ENCODE measurements at regions not wholly inside any gene's neighbourhood (a gene's known extent, or its start where the extent isn't known, plus 50 kb on each side); places are given as distances from the start of the nearest gene placed in this dataset.
"Not testable (repeated sequence)": the region's sequence is repeated elsewhere in the genome, so short reads cannot be mapped to it uniquely, and the experiment has no call there.

DNA sequence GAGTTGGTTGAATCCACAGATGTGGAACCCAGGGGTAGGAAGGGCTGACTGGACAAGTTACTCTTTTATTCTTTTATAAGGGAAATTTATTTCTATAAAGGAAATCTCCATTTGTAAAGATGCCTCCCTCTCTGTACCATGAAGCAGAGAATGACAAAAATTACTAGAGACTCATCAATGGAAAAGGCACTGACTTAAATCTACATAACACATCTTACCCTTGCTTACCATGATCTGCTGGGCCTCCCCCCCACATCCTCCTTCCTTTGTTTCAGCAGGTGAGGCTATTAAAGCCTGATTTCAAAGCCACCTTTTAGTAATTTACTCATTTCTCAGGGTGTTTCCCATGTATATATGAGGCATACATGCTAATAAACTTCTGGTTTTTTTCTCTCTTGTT is 130.2 kb upstream of the HDDC2 start:
- DNase-seq (ENCODE audit: low spot score), result no peak

DNA sequence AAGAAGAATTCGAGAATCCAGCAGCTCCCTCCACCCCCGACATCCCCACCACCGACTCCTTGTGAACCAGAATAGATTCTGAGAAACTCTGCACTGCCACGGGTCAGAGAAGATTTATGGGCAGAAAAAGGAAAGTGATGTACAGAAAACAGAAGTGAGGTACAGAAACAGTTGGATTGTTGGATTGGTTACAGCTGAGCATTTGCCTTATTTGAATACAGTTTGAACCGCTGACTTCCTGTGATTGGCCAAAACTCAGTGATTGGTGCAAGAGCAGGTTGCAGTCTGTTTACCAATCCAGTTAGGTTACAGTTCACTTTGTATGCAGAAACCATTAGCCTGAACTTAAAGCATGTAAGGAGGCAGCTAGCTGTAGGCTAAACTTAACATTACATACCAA is 131.2 kb upstream of the HDDC2 start:
- no peak for DNase-seq (ENCODE audit: low spot score)

DNA sequence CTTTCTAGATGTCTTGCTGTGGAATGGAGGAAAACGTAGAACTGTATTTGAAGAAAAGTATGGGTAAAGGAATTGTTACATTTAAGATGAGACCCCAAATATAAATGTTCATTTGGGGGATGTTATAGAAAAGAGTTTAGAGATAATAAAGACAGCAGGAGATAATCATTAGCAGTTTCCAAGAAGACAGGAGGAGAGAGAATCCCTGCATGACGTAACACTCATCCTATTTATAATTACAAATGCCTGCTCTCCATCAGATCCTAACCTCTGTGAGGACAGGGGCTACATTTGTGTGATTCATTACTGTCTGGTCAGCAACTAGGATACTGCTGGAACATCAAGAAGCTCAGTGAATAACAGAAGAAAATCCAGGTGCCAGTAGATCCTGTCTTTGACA is 133.0 kb upstream of the HDDC2 start:
- DNase-seq (ENCODE audit: low spot score), result no peak

DNA sequence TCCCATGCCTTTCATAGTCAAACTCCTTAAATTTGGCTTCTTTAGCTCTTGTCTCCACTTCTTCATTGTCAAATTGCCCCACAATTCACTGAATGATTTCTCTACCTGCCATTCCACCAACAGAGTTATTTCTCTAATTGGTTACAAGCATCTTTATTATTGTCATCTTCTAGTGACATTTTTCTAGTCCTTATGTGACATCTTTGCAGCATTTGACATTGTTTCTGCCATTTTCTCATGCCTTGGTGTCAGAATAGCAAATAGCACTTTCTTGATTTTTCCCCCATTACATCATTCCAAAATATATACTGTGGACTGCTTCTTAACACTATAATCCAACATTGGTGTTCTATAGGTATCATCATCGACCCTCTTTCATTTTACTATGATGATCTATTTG is 137.7 kb upstream of the HDDC2 start:
- no peak for DNase-seq (ENCODE audit: low spot score)

DNA sequence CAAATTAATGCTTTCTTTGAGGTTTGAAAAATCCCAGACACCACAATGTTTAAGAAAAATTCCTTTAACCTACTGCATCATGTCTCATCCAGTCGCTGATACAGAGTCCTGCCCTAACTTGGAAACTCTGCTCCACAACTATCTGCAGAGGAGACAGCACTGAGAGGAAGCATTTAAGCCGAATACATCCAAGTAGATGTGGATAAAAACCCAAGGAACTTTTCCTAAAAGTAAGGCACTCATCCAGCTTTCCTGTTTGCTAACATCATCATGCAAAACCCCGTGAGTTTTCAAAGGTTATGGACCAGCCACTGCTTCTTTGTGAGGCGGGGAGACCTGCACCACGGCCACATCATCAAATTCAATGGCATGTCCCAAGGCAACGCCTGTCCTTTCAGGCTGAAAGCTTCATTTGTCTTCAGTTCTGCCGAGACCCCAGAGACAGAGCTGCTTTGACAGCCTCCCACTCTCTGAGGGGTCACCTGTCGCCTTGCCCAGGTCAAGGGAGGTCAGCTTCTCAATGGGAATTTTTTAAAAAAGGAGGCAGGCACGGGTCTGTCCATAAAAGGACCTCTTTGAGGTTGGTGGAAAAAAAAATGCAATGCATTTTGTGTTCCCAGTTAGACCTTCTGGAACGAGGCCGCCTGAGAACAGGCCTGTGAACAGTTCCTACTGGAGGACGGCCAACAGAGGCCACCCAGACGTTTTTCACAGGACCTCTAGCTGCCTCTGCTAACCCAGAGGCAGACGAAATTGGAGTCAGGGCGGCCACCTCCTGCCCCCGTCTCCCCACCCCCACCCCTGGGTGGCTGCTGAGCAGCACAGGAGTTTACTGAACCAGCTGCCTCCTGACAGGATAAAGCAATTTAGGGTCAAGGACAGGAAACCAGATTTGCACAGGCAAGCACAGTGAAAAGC is 142.5 kb upstream of the HDDC2 start:
- DNase-seq (ENCODE audit: low spot score), result no peak

DNA sequence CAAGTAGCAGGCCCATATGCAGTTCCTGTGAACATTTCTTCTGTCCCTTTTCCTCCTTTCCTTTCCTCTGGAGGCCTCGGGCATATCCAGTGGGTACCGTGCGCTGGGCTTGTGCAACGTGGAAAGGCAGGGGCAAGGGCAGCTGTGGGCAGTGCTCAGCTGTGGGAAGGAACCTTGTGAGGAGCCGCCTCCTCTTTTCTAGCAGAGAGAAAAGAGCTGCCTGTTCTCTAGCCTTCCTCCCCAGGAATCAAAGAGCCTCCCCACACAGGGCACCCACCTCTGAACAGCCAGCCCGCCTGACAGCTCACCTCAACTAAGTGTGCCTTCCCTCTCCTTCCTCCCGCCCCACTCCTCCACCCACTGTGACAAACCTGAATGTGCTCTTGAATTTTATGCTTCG is 143.3 kb upstream of the HDDC2 start:
- no peak for DNase-seq (ENCODE audit: low spot score)

DNA sequence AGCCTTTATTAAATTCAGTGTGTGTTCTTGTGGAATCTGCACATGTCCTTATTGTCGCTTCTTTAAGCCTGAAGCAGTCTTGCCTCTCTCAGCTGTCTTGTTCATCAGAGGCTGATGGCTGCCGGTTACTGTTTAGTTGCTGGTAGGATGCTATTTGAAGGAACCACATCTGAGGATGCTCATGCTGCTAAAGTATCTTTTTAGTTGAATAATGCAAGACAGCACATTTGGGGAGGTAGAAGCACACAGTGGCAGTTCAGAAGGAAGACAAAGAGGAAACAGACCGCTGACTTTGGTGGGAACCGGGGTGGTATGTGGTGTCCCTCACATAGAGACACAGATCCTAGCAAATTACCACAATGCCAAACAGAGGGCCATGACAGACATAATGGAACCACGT is 144.2 kb upstream of the HDDC2 start:
- no peak for DNase-seq (ENCODE audit: low spot score)

DNA sequence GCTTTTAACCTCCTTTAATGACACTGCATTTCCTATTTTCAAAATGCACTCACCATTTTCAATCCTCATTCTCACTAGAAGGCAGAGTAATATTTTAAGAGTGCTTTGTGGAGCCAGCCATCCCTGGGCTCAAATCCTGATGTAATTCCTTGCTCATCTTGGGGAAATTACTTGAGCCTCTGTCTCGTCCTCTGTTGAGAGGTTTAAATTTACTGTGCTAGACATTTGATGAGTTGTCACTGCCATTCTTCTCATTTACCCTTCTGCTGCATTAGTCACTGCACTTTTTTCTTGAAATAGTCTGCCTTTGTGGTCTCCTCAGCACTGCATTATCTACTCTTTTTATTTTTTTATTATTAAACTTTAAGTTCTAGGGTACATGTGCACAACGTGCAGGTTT is 150.0 kb upstream of the HDDC2 start:
- no peak for DNase-seq (ENCODE audit: low spot score)

DNA sequence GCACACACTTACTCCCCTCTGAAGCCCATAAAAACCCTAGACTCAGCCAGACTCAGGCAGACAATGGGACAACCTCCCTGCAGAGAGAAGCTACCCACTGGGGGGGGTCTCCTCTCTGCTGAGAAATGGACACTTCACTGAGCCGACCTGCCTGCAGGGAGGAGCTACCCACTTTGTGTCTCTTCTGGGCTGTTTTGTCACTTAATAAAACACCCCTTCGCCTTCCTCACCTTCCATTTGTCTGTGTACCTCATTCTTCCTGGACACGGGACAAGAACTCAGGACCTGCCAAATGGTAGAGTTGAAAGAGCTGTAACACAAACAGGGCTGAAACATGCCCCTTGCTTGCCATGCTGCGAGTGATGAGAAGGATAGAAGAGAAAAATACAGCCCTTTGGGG is 151.7 kb upstream of the HDDC2 start:
- DNase-seq (ENCODE audit: low spot score), result no peak

DNA sequence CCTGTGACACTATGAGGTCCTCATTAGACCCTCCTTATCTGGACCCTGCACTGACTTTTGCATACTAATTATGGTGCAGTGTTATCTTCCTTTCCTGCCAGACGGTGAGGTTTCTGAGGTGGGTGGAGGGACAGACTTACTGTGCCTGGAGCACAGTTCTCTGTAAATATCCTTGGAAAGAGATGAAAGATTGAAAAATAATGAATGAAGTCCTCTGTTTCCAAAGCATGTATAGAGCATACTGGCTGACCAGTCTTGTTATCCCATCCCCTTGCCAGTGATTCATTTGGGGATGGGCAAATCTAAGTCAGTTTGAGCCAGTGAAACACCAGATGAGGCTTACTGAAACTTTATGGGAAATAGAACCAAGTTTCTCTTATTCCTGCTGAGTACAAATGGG is 152.6 kb upstream of the HDDC2 start:
- DNase-seq (ENCODE audit: low spot score), result no peak

DNA sequence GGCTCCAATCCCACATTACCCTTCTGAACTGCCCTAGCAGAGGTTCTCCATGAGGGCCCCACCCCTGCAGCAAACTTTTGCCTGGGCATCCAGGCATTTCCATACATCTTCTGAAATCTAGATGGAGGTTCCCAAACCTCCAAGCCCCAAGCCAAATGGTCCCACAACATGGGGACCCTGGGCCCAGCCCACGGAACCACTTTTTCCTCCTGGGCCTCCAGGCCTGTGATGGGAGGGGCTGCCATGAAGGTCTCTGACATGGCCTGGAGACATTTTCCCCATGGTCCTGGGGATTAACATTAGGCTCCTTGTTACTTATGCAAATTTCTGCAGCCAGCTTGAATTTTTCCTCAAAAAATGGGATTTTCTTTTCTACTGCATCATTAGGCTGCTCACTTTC is 156.7 kb upstream of the HDDC2 start:
- not testable (repeated sequence) for DNase-seq (ENCODE audit: low spot score)

DNA sequence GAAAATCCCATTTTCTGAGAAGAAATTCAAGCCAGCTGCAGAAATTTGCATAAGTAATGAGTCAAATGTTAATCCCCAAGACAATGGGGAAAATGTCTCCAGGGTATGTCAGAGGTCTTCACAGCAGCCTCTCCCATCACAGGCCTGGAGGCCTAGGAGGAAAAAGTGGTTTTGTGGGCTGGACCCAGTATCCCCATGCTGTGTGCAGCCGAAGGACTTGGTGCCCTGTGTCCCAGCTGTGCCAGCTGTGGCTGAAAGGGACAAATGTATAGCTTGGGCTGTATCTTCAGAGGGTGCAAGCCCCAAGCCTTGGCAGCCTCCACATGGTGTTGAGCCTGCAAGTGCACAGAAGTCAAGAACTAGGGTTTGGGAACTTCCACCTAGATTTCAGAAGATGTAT is 163.6 kb upstream of the HDDC2 start:
- not testable (repeated sequence) for DNase-seq (ENCODE audit: low spot score)

DNA sequence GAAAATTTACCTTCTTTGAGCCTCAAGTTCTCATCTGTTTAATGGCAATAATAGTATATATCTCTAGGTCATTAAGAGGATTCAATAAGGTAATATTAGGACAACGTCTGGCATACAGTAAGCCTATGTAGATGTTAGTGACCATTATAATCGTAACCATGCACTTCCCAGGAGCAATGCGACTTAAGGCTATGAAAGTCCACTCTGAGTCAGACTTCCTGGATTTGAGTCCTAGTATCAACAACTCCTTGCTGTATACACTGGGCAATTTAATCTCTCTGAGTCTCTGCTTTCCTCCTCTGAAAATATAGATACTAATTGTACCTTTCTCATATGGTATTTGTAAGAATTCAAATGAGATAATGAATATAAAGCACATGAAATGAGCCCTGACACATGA is 168.1 kb upstream of the HDDC2 start:
- DNase-seq (ENCODE audit: low spot score), result no peak

DNA sequence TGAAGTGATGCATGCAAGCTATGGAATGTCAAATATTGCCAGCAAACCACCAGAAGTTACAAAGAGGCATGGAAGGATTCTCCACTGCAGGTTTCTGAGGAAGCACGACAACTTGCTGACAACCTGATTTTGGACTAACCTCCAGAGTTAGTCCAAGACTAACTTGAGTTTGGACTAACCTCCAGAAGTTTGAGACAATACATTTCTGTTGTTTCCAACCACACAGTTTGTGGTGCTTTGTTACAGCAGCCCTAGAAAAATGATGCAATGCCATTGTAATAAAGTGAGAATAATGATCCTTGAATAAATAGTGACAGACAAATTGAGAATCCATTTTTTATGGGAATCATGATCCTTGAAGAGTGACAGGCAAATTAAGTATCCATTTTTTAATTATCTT is 169.9 kb upstream of the HDDC2 start:
- no peak for DNase-seq (ENCODE audit: low spot score)

DNA sequence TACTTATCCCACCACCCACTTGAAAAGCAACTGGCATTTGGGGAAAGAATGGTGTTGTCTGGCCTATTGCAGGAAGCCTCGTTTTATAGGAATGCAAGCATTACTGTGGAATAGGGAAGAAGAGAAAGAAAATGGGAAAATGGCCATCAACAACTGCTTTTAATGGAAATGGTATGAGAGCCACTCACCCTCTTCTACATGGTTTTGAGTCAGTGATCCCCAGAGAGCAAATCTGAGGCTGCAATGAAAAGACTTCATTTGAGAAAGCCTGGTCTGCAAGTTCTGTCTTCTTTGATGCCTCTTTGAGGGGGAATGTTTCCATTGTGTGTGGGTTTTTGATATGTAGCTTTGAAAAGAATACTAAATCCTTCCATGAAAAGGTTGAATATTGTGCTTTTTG is 172.3 kb upstream of the HDDC2 start:
- DNase-seq (ENCODE audit: low spot score), result no peak

DNA sequence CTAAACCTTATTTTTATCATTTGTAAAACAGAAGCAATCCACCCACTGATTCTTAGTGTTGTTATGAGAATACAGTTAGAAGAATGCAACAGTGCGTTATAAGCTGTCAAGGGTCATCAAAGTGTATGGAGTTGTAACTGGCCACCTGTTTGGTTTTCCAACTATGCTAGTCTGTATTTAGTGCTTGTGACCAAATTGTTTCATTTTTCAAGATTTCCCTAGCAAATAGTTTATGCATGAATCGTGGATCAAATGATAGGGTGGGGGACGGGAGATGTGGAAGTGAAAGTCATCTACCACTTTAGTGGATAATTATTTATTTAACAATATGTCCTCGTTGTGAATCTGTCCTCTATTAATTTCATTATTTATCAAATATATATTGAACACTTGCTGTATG is 175.4 kb upstream of the HDDC2 start:
- DNase-seq (ENCODE audit: low spot score), result no peak

DNA sequence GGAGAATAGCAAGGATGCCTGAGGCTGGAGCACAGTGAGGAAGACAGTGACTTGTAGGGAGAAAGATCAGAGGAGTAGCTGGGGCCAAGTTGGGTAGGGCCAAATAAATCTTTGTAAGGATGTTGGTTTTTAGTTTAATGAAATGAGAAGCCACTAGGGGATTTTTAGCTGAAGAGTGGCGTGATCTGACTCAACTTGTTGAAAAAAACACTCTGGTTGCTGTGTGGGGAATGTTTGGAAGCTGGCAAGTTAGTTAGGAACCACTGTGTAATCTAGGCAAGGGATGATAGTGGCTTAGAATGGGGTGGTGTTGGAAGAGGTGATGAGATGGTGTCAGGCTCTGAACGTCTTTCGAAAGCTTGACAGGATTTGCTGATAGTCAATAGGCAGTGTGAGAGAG is 176.1 kb upstream of the HDDC2 start:
- DNase-seq (ENCODE audit: low spot score), result no peak

DNA sequence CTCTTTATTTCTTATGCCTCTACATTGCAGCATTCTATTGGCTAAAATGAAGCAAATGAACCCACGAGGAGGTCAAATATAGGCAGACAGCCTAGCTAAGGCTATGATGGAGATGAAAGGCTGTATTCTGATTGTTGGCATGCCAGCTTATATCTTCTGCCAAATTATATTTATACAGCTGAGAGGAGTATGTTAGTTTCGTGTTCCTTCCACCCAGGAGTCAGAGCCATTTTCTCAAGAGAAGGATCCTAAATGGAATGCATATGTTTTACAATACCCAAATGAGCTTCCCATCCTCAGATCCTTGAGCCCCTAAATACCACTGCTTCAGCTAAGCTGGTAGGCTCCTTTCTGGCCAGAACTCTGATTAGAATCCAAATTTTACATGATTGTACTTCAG is 178.4 kb upstream of the HDDC2 start:
- no peak for DNase-seq (ENCODE audit: low spot score)

DNA sequence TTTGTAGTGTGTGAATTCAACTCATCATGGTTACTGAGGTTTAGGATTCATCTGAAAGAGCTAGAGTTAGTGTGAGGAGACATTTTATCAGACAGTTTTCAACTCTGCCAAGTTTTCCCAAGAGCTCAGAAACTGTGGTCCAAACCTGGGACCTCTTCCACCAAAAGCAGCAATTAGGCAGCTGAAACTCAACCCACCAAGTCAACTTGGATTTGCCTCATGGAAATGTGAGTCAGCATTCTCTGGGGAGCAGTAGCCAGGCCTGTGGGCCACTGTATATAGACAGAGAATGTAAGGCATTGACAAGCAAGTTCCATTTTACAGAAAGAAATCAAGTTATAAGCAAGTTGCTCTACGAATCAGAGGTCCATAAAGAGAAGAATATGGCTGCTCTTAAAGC is 178.8 kb upstream of the HDDC2 start:
- DNase-seq (ENCODE audit: low spot score), result no peak

DNA sequence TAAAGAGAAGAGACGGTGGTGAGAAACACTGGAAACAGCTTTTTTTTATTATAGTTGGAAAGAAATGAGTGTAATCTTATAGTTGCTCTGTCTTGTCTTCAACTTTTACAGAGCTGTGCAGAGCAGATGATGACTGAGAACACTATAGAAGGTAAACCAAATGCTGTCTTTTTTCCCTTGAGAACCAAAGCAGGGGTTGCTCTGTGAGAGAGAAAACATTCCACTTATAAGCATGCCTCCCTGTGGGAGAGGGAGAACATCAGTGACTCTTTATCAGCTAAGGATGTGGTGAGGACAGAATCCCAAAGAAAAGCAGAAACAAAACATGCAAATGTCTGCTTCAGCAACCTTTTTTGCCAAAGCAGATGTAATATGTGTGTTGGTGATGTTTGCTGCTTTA is 179.3 kb upstream of the HDDC2 start:
- DNase-seq (ENCODE audit: low spot score), result no peak

DNA sequence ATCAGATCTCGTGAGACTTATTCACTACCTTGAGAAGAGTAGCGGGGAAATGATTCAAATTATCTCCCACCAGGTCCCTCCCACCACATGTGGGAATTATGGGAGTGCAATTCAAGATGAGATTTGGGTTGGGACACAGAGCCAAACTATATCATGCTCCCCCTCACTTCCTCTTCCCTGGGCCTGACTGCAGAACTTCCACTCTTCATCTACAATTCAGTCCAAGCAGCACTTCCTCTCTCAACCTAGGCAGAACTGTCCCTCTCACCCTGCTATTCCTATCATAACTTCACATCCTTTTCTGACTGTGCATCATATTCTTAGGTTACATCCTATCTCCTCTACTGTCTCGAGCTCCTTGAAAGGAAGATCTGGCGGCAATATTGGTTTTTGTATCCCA is 184.0 kb upstream of the HDDC2 start:
- DNase-seq (ENCODE audit: low spot score), result no peak

DNA sequence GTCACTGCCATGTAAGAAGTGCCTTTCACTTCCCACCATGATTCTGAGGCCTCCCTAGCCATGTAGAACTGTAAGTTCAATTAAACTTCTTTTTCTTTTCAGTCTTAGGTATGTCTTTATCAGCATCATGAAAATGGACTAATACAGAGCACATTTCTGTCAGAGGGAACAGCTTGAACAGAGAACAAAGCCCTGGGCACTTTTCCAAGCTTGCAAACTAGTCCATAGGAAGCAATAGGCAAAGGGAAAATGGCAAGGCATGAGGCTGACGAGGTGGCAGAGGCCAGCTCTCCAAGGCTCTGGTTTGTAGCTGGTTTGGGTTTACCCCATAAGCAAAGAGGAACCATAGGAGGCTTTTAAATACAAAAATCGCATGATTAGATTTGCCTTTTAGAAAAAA is 185.1 kb upstream of the HDDC2 start:
- DNase-seq (ENCODE audit: low spot score), result no peak

DNA sequence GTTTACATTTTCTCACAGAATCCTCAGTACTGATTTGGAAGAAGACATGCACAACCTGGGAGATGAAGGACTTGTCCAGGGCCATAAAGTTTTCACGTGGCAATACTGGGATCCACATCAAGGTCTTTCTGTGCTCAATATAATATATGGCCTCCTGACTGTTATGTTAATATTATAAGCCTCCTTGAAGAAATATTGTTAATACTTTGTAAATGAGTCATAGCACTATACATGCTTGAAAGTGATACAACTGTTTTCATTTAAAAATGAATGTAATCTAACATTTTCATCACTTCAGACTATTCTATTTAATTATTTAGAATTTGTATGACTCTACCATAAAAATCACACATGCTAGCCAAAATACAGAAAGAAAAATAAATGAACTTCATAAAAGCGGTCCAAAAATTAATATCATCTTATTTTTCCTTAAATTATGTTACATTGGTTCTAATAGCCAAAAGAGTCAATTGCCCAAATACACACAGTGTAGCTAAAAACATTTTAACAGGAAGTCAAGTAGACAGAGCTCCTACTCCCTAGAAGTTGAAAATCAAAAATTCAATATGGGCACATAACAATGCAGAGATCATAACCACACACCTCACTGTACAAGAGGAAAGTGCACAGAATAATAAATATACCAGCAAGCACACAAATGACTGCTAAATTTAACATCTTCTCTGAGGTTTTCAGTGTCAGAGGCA is 188.0 kb upstream of the HDDC2 start:
- DNase-seq (ENCODE audit: low spot score), result no peak
